ENCODE measurements at regions not wholly inside any gene's neighbourhood (a gene's known extent, or its start where the extent isn't known, plus 50 kb on each side); places are given as distances from the start of the nearest gene placed in this dataset.

DNA sequence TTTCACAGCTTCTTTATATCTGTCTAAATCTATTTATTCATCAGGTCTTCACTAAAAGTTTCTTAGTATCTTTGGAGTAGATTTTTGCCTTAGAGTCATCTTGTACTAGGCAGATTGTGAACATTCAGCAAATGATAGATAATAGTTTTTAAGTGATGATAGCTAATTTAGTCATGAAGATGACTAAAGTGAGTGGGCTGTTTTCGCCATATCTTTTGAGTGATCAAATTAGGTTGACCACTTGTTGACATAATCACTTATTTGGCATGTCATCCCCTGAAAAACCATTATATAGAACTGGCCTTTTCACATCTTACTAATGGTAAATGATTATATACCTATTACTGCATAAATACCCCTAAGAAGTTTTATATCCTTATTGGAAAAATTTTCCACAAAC, 999.2 kb downstream of the PCDH17 start (continued):
- TF ChIP-seq, protein P1, sequence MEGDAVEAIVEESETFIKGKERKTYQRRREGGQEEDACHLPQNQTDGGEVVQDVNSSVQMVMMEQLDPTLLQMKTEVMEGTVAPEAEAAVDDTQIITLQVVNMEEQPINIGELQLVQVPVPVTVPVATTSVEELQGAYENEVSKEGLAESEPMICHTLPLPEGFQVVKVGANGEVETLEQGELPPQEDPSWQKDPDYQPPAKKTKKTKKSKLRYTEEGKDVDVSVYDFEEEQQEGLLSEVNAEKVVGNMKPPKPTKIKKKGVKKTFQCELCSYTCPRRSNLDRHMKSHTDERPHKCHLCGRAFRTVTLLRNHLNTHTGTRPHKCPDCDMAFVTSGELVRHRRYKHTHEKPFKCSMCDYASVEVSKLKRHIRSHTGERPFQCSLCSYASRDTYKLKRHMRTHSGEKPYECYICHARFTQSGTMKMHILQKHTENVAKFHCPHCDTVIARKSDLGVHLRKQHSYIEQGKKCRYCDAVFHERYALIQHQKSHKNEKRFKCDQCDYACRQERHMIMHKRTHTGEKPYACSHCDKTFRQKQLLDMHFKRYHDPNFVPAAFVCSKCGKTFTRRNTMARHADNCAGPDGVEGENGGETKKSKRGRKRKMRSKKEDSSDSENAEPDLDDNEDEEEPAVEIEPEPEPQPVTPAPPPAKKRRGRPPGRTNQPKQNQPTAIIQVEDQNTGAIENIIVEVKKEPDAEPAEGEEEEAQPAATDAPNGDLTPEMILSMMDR (IDR thresholded peaks at IDR 0.05): no peak
- TF ChIP-seq, protein P2, sequence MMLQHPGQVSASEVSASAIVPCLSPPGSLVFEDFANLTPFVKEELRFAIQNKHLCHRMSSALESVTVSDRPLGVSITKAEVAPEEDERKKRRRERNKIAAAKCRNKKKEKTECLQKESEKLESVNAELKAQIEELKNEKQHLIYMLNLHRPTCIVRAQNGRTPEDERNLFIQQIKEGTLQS (CRISPR knock-in tag; conservative IDR thresholded peaks at IDR 0.05): no peak
- TF ChIP-seq CREB1 (CRISPR knock-in tag; IDR thresholded peaks at IDR 0.05): no peak
- no peak for TF ChIP-seq SP1 (CRISPR knock-in tag; conservative IDR thresholded peaks at IDR 0.05)
- no peak for TF ChIP-seq FOXK1 (CRISPR knock-in tag; IDR thresholded peaks at IDR 0.05)
- no peak for TF ChIP-seq ELF4 (CRISPR knock-in tag; IDR thresholded peaks at IDR 0.05; ENCODE audit: low read depth)
- TF ChIP-seq, protein P3, sequence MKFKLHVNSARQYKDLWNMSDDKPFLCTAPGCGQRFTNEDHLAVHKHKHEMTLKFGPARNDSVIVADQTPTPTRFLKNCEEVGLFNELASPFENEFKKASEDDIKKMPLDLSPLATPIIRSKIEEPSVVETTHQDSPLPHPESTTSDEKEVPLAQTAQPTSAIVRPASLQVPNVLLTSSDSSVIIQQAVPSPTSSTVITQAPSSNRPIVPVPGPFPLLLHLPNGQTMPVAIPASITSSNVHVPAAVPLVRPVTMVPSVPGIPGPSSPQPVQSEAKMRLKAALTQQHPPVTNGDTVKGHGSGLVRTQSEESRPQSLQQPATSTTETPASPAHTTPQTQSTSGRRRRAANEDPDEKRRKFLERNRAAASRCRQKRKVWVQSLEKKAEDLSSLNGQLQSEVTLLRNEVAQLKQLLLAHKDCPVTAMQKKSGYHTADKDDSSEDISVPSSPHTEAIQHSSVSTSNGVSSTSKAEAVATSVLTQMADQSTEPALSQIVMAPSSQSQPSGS (CRISPR knock-in tag; IDR thresholded peaks at IDR 0.05; ENCODE audit: borderline replicate concordance, low read depth): no peak

DNA sequence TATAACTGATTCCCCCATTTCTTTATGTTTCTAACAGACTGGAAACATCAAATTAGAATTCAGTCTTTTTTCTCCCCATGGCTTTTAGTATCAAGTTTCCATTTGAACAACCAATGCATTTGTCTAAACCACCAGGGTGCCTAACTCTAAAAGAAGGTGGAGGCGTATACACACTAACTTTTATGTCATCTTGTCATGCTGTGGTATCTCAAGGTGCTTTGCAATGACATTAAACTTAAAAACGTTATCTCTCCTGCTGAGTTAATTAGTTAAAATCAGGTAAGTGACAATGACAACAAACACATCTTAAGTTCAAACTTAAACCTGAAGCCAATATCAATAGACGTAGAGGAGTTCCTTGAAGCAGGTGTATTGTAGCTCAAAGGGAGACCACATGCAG, 1001.7 kb downstream of the PCDH17 start:
- TF ChIP-seq, protein P3 (CRISPR knock-in tag; IDR thresholded peaks at IDR 0.05; ENCODE audit: borderline replicate concordance, low read depth): no peak
- TF ChIP-seq RELA (CRISPR knock-in tag; IDR thresholded peaks at IDR 0.05; ENCODE audit: borderline replicate concordance) (no peak), ZNF219 (CRISPR knock-in tag; IDR thresholded peaks at IDR 0.05; ENCODE audit: borderline replicate concordance) (no peak), ZBTB21 (CRISPR knock-in tag; IDR thresholded peaks at IDR 0.05; ENCODE audit: borderline replicate concordance) (no peak), RORB (CRISPR knock-in tag; IDR thresholded peaks at IDR 0.05) (no peak), CREM (CRISPR knock-in tag; IDR thresholded peaks at IDR 0.05) (no peak), FOXJ3 (CRISPR knock-in tag; IDR thresholded peaks at IDR 0.05; ENCODE audit: borderline replicate concordance) (no peak)
- no peaks in the 10 kb centered on the region for H3K9me3 Mint-ChIP-seq
- no peaks in the 10 kb centered on the region for H3K27me3 Mint-ChIP-seq (ENCODE audit: low read depth)
- ChIA-PET POLR2A (no interaction called here), CTCF (no interaction called here)
- peaks cover 5% of the 10 kb centered on the region for H3K4me1 Mint-ChIP-seq
- no peak overlapping the region for H3K4me3 Mint-ChIP-seq
- ATAC-seq (no peak), DNase-seq (ENCODE audit: low spot score) (no peak)
- H3K27ac Mint-ChIP-seq: no peak overlapping the region
- no peaks in the 10 kb centered on the region for H3K36me3 Mint-ChIP-seq

DNA sequence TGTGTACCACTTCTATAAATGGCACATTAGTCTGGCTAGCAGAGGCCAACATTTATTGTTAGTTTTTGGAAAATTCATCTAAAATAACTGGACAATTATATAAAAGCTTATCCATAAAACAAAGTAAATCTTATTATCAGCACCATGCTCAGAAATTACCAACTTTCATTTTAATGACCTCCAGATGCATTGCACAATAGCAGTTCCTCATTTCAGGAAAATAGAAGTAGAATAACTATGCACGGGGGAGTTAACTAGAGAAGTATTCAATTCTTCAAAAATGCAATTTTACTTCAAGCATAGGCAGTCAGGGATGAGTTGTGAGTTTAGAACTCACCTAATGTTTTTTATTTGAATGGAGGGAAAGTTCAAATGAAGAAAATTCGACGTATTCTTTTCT, 1023.5 kb downstream of the PCDH17 start:
- ChIA-PET POLR2A (no interaction called here), CTCF (no interaction called here)
- no peak for DNase-seq (ENCODE audit: low spot score)
- no peak for TF ChIP-seq NR1H2 (CRISPR knock-in tag; IDR thresholded peaks at IDR 0.05)
- TF ChIP-seq, protein P4, sequence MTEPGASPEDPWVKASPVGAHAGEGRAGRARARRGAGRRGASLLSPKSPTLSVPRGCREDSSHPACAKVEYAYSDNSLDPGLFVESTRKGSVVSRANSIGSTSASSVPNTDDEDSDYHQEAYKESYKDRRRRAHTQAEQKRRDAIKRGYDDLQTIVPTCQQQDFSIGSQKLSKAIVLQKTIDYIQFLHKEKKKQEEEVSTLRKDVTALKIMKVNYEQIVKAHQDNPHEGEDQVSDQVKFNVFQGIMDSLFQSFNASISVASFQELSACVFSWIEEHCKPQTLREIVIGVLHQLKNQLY (CRISPR knock-in tag; IDR thresholded peaks at IDR 0.05): no peak
- TF ChIP-seq, protein P5, sequence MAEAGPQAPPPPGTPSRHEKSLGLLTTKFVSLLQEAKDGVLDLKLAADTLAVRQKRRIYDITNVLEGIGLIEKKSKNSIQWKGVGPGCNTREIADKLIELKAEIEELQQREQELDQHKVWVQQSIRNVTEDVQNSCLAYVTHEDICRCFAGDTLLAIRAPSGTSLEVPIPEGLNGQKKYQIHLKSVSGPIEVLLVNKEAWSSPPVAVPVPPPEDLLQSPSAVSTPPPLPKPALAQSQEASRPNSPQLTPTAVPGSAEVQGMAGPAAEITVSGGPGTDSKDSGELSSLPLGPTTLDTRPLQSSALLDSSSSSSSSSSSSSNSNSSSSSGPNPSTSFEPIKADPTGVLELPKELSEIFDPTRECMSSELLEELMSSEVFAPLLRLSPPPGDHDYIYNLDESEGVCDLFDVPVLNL (CRISPR knock-in tag; IDR thresholded peaks at IDR 0.05; ENCODE audit: borderline replicate concordance, low read depth): no peak
- TF ChIP-seq, protein P6, sequence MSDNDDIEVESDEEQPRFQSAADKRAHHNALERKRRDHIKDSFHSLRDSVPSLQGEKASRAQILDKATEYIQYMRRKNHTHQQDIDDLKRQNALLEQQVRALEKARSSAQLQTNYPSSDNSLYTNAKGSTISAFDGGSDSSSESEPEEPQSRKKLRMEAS (CRISPR knock-in tag; IDR thresholded peaks at IDR 0.05): no peak
- no peak for TF ChIP-seq SMAD4 (CRISPR knock-in tag; IDR thresholded peaks at IDR 0.05)
- no peak for TF ChIP-seq NFATC4 (CRISPR knock-in tag; IDR thresholded peaks at IDR 0.05)
- Mint-ChIP-seq H3K36me3 (no peaks in the 10 kb centered on the region), H3K27me3 (ENCODE audit: low read depth) (no peaks in the 10 kb centered on the region), H3K4me1 (no peaks in the 10 kb centered on the region), H3K27ac (no peak overlapping the region), H3K4me3 (no peak overlapping the region), H3K9me3 (peaks cover 4% of the 10 kb centered on the region; the same call in 1 of the 2 replicates)
- no peak for ATAC-seq

All from WTC11 (cell line).